ENCODE measurements at regions not wholly inside any gene's neighbourhood (a gene's known extent, or its start where the extent isn't known, plus 50 kb on each side); places are given as distances from the start of the nearest gene placed in this dataset.

GRCh38 chr5:54927097-54927746, 58.2 kb downstream of the ESM1 start:
- no peaks in the 10 kb centered on the region for H3K4me1 ChIP-seq (ENCODE audit: insufficient read depth, low read length)
- H3K36me3 ChIP-seq (ENCODE audit: insufficient read depth, low read length) = no peaks in the 10 kb centered on the region
- no peak overlapping the region for H3K27ac ChIP-seq (ENCODE audit: low read depth, low read length)
- no peak overlapping the region for H3K4me3 ChIP-seq (ENCODE audit: low read depth in 1 of 2, low read length in 2 of 2)
- no peak overlapping the region for H3K9ac ChIP-seq (ENCODE audit: low read length)
- no peaks in the 10 kb centered on the region for H3K9me3 ChIP-seq (ENCODE audit: low read length)
- H3K27me3 ChIP-seq (ENCODE audit: control insufficient read depth in 1 of 2, insufficient read depth in 2 of 2, low read length in 2 of 2) = no peaks in the 10 kb centered on the region

- Histone ChIP-seq H3K4me3 (ENCODE audit: low read depth in 1 of 2, low read length in 2 of 2) (no peak overlapping the region), H3K27ac (ENCODE audit: low read depth, low read length) (no peak overlapping the region), H3K9ac (ENCODE audit: low read length) (no peak overlapping the region), H3K36me3 (ENCODE audit: insufficient read depth, low read length) (no peaks in the 10 kb centered on the region), H3K27me3 (ENCODE audit: control insufficient read depth in 1 of 2, insufficient read depth in 2 of 2, low read length in 2 of 2) (no peaks in the 10 kb centered on the region), H3K9me3 (ENCODE audit: low read length) (no peaks in the 10 kb centered on the region), H3K4me1 (ENCODE audit: insufficient read depth, low read length) (no peaks in the 10 kb centered on the region)
Measured at GRCh38 chr5:54924487-54924886, 60.9 kb downstream of the ESM1 start.

- Histone ChIP-seq H3K27ac (ENCODE audit: low read depth, low read length) (no peak overlapping the region), H3K9ac (ENCODE audit: low read length) (no peak overlapping the region), H3K36me3 (ENCODE audit: insufficient read depth, low read length) (no peaks in the 10 kb centered on the region), H3K27me3 (ENCODE audit: control insufficient read depth in 1 of 2, insufficient read depth in 2 of 2, low read length in 2 of 2) (no peaks in the 10 kb centered on the region), H3K9me3 (ENCODE audit: low read length) (no peaks in the 10 kb centered on the region), H3K4me1 (ENCODE audit: insufficient read depth, low read length) (no peaks in the 10 kb centered on the region), H3K4me3 (ENCODE audit: low read depth in 1 of 2, low read length in 2 of 2) (no peak overlapping the region)
Measured at GRCh38 chr5:54917323-54917722, 68.1 kb downstream of the ESM1 start.

GRCh38 chr5:54915466-54916027, 69.8 kb downstream of the ESM1 start:
- no peaks in the 10 kb centered on the region for H3K9me3 ChIP-seq (ENCODE audit: low read length)
- H3K36me3 ChIP-seq (ENCODE audit: insufficient read depth, low read length) = no peaks in the 10 kb centered on the region
- H3K27ac ChIP-seq (ENCODE audit: low read depth, low read length) = no peak overlapping the region
- H3K4me3 ChIP-seq (ENCODE audit: low read depth in 1 of 2, low read length in 2 of 2) = no peak overlapping the region
- no peaks in the 10 kb centered on the region for H3K4me1 ChIP-seq (ENCODE audit: insufficient read depth, low read length)
- H3K9ac ChIP-seq (ENCODE audit: low read length) = no peak overlapping the region
- H3K27me3 ChIP-seq (ENCODE audit: control insufficient read depth in 1 of 2, insufficient read depth in 2 of 2, low read length in 2 of 2) = no peaks in the 10 kb centered on the region

GRCh38 chr5:54912021-54912420, 73.4 kb downstream of the ESM1 start:
- H3K9ac ChIP-seq (ENCODE audit: low read length) = no peak overlapping the region
- no peaks in the 10 kb centered on the region for H3K4me1 ChIP-seq (ENCODE audit: insufficient read depth, low read length)
- no peak overlapping the region for H3K4me3 ChIP-seq (ENCODE audit: low read depth in 1 of 2, low read length in 2 of 2)
- no peaks in the 10 kb centered on the region for H3K36me3 ChIP-seq (ENCODE audit: insufficient read depth, low read length)
- H3K27ac ChIP-seq (ENCODE audit: low read depth, low read length) = no peak overlapping the region
- H3K27me3 ChIP-seq (ENCODE audit: control insufficient read depth in 1 of 2, insufficient read depth in 2 of 2, low read length in 2 of 2) = no peaks in the 10 kb centered on the region
- no peaks in the 10 kb centered on the region for H3K9me3 ChIP-seq (ENCODE audit: low read length)

GRCh38 chr5:54909911-54910870, 75.2 kb downstream of the ESM1 start:
- Histone ChIP-seq H3K9me3 (ENCODE audit: low read length) (no peaks in the 10 kb centered on the region), H3K4me1 (ENCODE audit: insufficient read depth, low read length) (no peaks in the 10 kb centered on the region), H3K9ac (ENCODE audit: low read length) (no peak overlapping the region), H3K36me3 (ENCODE audit: insufficient read depth, low read length) (no peaks in the 10 kb centered on the region), H3K27ac (ENCODE audit: low read depth, low read length) (no peak overlapping the region), H3K27me3 (ENCODE audit: control insufficient read depth in 1 of 2, insufficient read depth in 2 of 2, low read length in 2 of 2) (no peaks in the 10 kb centered on the region), H3K4me3 (ENCODE audit: low read depth in 1 of 2, low read length in 2 of 2) (no peak overlapping the region)

GRCh38 chr5:54908774-54909525, 76.4 kb downstream of the ESM1 start:
- Histone ChIP-seq H3K9ac (ENCODE audit: low read length) (no peak overlapping the region), H3K36me3 (ENCODE audit: insufficient read depth, low read length) (no peaks in the 10 kb centered on the region), H3K4me3 (ENCODE audit: low read depth in 1 of 2, low read length in 2 of 2) (no peak overlapping the region)

GRCh38 chr5:54905942-54906537, 79.4 kb downstream of the ESM1 start:
- Histone ChIP-seq H3K9me3 (ENCODE audit: low read length) (no peaks in the 10 kb centered on the region), H3K27me3 (ENCODE audit: control insufficient read depth in 1 of 2, insufficient read depth in 2 of 2, low read length in 2 of 2) (no peaks in the 10 kb centered on the region), H3K36me3 (ENCODE audit: insufficient read depth, low read length) (no peaks in the 10 kb centered on the region), H3K27ac (ENCODE audit: low read depth, low read length) (no peak overlapping the region), H3K9ac (ENCODE audit: low read length) (no peak overlapping the region), H3K4me1 (ENCODE audit: insufficient read depth, low read length) (no peaks in the 10 kb centered on the region), H3K4me3 (ENCODE audit: low read depth in 1 of 2, low read length in 2 of 2) (no peak overlapping the region)

More at GRCh38 chr5:54908774-54909525, 76.4 kb downstream of the ESM1 start:
- Histone ChIP-seq H3K27ac (ENCODE audit: low read depth, low read length) (no peak overlapping the region), H3K4me1 (ENCODE audit: insufficient read depth, low read length) (no peaks in the 10 kb centered on the region), H3K9me3 (ENCODE audit: low read length) (no peaks in the 10 kb centered on the region), H3K27me3 (ENCODE audit: control insufficient read depth in 1 of 2, insufficient read depth in 2 of 2, low read length in 2 of 2) (no peaks in the 10 kb centered on the region)

GRCh38 chr5:54905246-54905795, 80.1 kb downstream of the ESM1 start:
- H3K27me3 ChIP-seq (ENCODE audit: control insufficient read depth in 1 of 2, insufficient read depth in 2 of 2, low read length in 2 of 2) = no peaks in the 10 kb centered on the region
- H3K36me3 ChIP-seq (ENCODE audit: insufficient read depth, low read length) = no peaks in the 10 kb centered on the region
- no peak overlapping the region for H3K27ac ChIP-seq (ENCODE audit: low read depth, low read length)
- H3K9ac ChIP-seq (ENCODE audit: low read length) = no peak overlapping the region
- no peaks in the 10 kb centered on the region for H3K9me3 ChIP-seq (ENCODE audit: low read length)
- H3K4me3 ChIP-seq (ENCODE audit: low read depth in 1 of 2, low read length in 2 of 2) = no peak overlapping the region
- H3K4me1 ChIP-seq (ENCODE audit: insufficient read depth, low read length) = no peaks in the 10 kb centered on the region

- H3K9ac ChIP-seq (ENCODE audit: low read length) = no peak overlapping the region
- H3K4me1 ChIP-seq (ENCODE audit: insufficient read depth, low read length) = no peaks in the 10 kb centered on the region
- H3K27me3 ChIP-seq (ENCODE audit: control insufficient read depth in 1 of 2, insufficient read depth in 2 of 2, low read length in 2 of 2) = no peaks in the 10 kb centered on the region
- no peaks in the 10 kb centered on the region for H3K36me3 ChIP-seq (ENCODE audit: insufficient read depth, low read length)
- no peaks in the 10 kb centered on the region for H3K9me3 ChIP-seq (ENCODE audit: low read length)
- H3K27ac ChIP-seq (ENCODE audit: low read depth, low read length) = no peak overlapping the region
- no peak overlapping the region for H3K4me3 ChIP-seq (ENCODE audit: low read depth in 1 of 2, low read length in 2 of 2)
Measured at GRCh38 chr5:54904425-54904824, 81.0 kb downstream of the ESM1 start.

All from muscle layer of colon (tissue), 2 donors.